ENCODE measurements at regions not wholly inside any gene's neighbourhood (a gene's known extent, or its start where the extent isn't known, plus 50 kb on each side); places are given as distances from the start of the nearest gene placed in this dataset.

DNA sequence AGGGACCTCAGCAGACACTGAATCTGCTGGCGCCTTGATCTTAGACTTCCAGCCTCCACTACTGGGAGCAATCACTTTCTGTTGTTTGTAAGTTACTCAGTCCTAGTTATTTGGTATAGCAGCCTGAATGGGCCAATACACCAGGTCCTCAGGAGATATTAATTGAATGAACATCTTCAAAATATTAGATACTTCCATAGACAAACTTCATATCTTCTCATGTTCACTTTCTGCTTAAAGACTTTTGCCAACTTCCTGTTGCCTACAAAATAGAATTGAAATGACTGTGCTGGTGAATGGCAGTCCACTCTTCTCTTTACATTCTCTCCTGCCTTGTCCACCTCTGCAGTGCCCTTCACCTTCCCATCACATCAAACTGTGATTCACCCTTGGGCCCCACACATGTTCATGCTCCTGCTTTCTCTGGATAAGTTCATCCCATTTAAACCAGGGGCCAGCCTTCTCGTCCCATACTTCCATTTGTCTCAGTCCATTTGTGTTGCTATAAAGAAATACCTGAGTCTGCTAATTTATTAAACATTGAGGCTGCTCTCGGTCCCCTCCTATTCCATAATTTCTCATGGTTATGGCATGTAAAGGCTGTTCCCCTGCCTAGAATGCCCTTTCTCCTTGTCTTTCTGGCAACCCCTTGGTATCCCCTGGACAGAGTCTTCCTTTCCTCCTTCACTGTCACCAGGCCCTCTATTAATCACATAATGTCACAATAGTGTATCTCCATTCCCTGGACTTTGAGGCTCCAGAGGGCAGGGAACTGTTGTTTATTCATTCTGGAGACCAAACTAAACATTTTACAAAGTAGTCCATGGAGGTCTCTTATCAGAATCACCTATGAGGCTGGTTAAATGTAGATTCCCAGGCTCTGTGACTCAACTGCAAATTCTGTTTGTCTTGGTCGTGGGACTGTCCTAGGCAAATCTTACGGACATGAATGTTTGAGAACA, 148.3 kb upstream of the TMEM170B start (continued):
- TF ChIP-seq EEA1 (CRISPR knock-in tag; IDR thresholded peaks at IDR 0.05; ENCODE audit: borderline replicate concordance): no peak
- TF ChIP-seq ZNF24 (IDR thresholded peaks at IDR 0.05): no peak
- peak; percentile 56; the same call in 1 of the 2 replicates for TF ChIP-seq WIZ (CRISPR knock-in tag; IDR thresholded peaks at IDR 0.05)
- TF ChIP-seq NCOR1 (IDR thresholded peaks at IDR 0.05; ENCODE audit: borderline replicate concordance, low read length): peak; percentile 26; the same call in 1 of the 2 replicates
- TF ChIP-seq, protein P1, sequence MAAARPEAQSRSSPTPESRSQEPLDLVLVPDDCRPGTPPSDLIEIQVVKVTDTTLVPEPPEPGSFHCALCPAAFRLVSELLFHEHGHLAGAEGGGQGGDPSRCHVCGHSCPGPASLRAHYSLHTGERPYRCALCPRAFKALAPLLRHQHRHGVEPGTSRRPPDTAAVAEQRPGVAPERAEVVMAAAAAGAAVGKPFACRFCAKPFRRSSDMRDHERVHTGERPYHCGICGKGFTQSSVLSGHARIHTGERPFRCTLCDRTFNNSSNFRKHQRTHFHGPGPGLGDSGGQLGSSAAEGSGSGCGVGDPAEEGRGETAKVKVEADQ (CRISPR knock-in tag; IDR thresholded peaks at IDR 0.05; ENCODE audit: borderline replicate concordance): 0 out of 2 replicates have a peak, but pooled peaks have one; percentile 21
- peak; percentile 14; the same call in 1 of the 2 replicates for TF ChIP-seq RARA (CRISPR knock-in tag; IDR thresholded peaks at IDR 0.05)
- TF ChIP-seq, protein P2, sequence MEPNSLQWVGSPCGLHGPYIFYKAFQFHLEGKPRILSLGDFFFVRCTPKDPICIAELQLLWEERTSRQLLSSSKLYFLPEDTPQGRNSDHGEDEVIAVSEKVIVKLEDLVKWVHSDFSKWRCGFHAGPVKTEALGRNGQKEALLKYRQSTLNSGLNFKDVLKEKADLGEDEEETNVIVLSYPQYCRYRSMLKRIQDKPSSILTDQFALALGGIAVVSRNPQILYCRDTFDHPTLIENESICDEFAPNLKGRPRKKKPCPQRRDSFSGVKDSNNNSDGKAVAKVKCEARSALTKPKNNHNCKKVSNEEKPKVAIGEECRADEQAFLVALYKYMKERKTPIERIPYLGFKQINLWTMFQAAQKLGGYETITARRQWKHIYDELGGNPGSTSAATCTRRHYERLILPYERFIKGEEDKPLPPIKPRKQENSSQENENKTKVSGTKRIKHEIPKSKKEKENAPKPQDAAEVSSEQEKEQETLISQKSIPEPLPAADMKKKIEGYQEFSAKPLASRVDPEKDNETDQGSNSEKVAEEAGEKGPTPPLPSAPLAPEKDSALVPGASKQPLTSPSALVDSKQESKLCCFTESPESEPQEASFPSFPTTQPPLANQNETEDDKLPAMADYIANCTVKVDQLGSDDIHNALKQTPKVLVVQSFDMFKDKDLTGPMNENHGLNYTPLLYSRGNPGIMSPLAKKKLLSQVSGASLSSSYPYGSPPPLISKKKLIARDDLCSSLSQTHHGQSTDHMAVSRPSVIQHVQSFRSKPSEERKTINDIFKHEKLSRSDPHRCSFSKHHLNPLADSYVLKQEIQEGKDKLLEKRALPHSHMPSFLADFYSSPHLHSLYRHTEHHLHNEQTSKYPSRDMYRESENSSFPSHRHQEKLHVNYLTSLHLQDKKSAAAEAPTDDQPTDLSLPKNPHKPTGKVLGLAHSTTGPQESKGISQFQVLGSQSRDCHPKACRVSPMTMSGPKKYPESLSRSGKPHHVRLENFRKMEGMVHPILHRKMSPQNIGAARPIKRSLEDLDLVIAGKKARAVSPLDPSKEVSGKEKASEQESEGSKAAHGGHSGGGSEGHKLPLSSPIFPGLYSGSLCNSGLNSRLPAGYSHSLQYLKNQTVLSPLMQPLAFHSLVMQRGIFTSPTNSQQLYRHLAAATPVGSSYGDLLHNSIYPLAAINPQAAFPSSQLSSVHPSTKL (CRISPR knock-in tag; IDR thresholded peaks at IDR 0.05): 0 out of 2 replicates have a peak, but pooled peaks have one; percentile 25
- TF ChIP-seq ASH2L (IDR thresholded peaks at IDR 0.05; ENCODE audit: insufficient read length, low read depth, low read length): no peak
- 0 out of 2 replicates have a peak, but pooled peaks have one; percentile 80 for TF ChIP-seq ZNF17 (CRISPR knock-in tag; IDR thresholded peaks at IDR 0.05)
- TF ChIP-seq KLF15 (CRISPR knock-in tag; IDR thresholded peaks at IDR 0.05; ENCODE audit: borderline replicate concordance): no peak
- 0 out of 2 replicates have a peak, but pooled peaks have one; percentile 14 for TF ChIP-seq EHMT2 (IDR thresholded peaks at IDR 0.05; ENCODE audit: borderline replicate concordance, low read depth, low read length)
- TF ChIP-seq, protein P3, sequence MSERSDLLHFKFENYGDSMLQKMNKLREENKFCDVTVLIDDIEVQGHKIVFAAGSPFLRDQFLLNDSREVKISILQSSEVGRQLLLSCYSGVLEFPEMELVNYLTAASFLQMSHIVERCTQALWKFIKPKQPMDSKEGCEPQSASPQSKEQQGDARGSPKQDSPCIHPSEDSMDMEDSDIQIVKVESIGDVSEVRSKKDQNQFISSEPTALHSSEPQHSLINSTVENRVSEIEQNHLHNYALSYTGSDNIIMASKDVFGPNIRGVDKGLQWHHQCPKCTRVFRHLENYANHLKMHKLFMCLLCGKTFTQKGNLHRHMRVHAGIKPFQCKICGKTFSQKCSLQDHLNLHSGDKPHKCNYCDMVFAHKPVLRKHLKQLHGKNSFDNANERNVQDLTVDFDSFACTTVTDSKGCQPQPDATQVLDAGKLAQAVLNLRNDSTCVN (CRISPR knock-in tag; IDR thresholded peaks at IDR 0.05; ENCODE audit: borderline replicate concordance): 0 out of 2 replicates have a peak, but pooled peaks have one; percentile 14

All from HepG2 (cell line).